ENCODE measurements at regions not wholly inside any gene's neighbourhood (a gene's known extent, or its start where the extent isn't known, plus 50 kb on each side); places are given as distances from the start of the nearest gene placed in this dataset.

DNA sequence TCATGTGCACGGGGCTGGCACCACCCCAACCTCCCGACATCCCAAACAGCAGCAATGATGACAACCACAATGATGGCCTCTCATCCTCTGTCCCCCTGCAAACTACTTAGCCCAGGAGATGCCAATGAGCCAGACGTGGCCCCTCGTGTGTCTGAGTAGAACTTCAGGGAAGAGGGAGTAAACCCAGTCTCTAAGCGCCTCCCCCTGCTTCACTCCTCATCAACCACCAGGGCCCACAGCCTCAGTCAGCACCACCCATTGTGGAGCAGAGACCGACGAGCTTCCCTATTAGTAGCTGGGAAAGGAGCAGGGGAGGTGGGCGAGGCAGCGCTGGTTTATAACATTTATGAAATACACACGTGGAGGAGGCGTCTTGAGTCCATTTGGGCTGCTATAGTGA is 182.7 kb upstream of the SFSWAP start:
- no peak for DNase-seq (ENCODE audit: extremely low spot score)
- TF ChIP-seq, protein P1, sequence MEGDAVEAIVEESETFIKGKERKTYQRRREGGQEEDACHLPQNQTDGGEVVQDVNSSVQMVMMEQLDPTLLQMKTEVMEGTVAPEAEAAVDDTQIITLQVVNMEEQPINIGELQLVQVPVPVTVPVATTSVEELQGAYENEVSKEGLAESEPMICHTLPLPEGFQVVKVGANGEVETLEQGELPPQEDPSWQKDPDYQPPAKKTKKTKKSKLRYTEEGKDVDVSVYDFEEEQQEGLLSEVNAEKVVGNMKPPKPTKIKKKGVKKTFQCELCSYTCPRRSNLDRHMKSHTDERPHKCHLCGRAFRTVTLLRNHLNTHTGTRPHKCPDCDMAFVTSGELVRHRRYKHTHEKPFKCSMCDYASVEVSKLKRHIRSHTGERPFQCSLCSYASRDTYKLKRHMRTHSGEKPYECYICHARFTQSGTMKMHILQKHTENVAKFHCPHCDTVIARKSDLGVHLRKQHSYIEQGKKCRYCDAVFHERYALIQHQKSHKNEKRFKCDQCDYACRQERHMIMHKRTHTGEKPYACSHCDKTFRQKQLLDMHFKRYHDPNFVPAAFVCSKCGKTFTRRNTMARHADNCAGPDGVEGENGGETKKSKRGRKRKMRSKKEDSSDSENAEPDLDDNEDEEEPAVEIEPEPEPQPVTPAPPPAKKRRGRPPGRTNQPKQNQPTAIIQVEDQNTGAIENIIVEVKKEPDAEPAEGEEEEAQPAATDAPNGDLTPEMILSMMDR (IDR thresholded peaks at IDR 0.05; ENCODE audit: control extremely low read depth, extremely low read depth, low read depth, missing control alignments) = no peak
- ChIA-PET POLR2A (no interaction called here), CTCF (interaction anchor here (1.0 kb wide), 1 partner anchor 14 kb away, joined by 3 read pairs; no protein-coding TSS in a partner anchor)

DNA sequence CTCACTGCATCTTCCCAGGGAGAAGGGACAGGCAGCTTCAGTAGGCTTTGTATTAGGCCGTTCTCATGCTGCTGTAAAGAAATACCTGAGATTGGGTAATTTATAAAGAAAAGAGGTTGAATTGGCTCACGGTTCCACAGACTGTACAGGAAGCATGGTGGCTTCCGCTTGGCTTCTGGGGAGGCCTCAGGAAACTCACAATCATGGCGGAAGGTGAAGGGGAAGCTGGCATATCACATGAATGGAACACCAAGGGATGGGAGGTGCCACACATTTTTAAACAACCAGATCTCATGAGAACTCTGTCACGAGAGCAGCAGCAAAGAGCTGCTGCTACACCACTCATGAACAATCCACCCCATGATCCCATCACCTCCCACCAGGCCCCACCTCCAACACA is 182.2 kb upstream of the SFSWAP start:
- ChIA-PET POLR2A (no interaction called here), CTCF (interaction anchor here (1.0 kb wide), 1 partner anchor 15 kb away, joined by 3 read pairs; no protein-coding TSS in a partner anchor)
- DNase-seq (ENCODE audit: extremely low spot score) = no peak
- TF ChIP-seq, protein P1 (IDR thresholded peaks at IDR 0.05; ENCODE audit: control extremely low read depth, extremely low read depth, low read depth, missing control alignments) = no peak

- DNase-seq (ENCODE audit: extremely low spot score) = no peak
- ChIA-PET CTCF (interaction anchor here (1.0 kb wide), 1 partner anchor 16 kb away, joined by 3 read pairs; no protein-coding TSS in a partner anchor), POLR2A (interaction anchor here (0.5 kb wide), 1 partner anchor 644 kb away, joined by 3 read pairs; no protein-coding TSS in a partner anchor)
- TF ChIP-seq, protein P1 (IDR thresholded peaks at IDR 0.05; ENCODE audit: control extremely low read depth, extremely low read depth, low read depth, missing control alignments) = no peak
Measured at GRCh38 chr12:131529196-131530040, 181.5 kb upstream of the SFSWAP start.

- CTCF ChIA-PET = no interaction called here
- POLR2A ChIA-PET = interaction anchor here (0.5 kb wide), 1 partner anchor 645 kb away, joined by 3 read pairs; no protein-coding TSS in a partner anchor
- TF ChIP-seq, protein P1 (IDR thresholded peaks at IDR 0.05; ENCODE audit: control extremely low read depth, extremely low read depth, low read depth, missing control alignments) = no peak
- no peak for DNase-seq (ENCODE audit: extremely low spot score)
Measured at GRCh38 chr12:131530041-131530332, 180.9 kb upstream of the SFSWAP start.

- CTCF ChIA-PET = no interaction called here
- POLR2A ChIA-PET = no interaction called here
- no peak for DNase-seq (ENCODE audit: extremely low spot score)
- TF ChIP-seq, protein P1 (IDR thresholded peaks at IDR 0.05; ENCODE audit: control extremely low read depth, extremely low read depth, low read depth, missing control alignments) = no peak
Measured at GRCh38 chr12:131530422-131530821, 180.5 kb upstream of the SFSWAP start.

DNA sequence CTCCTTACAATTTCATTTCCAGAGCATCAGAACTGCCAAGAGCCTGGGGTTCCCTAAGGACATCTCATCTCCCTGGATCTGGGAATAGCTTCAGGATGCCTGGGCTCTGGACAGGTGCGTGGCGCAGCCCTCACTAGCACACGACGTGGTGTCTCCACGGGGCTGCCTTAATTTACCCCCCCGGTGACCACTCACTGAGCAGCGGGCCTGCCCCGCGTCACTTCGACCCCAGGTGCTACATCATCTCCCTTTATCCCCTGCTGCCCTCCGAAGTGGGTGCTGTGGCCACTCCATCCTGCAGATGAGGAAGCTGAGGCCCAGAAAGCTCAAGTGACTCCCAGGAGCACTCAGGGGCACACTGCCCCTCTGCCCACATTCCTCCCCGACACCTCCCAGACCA is 177.8 kb upstream of the SFSWAP start:
- ChIA-PET POLR2A (no interaction called here), CTCF (interaction anchor here (1.4 to 1.5 kb wide), 2 partner anchors 9 to 30 kb away, joined by 3 to 5 read pairs; no protein-coding TSS in a partner anchor)
- no peak for DNase-seq (ENCODE audit: extremely low spot score)
- TF ChIP-seq, protein P1 (IDR thresholded peaks at IDR 0.05; ENCODE audit: control extremely low read depth, extremely low read depth, low read depth, missing control alignments) = no peak

All from GM10248 (cell line).